ENCODE measurements at regions not wholly inside any gene's neighbourhood (a gene's known extent, or its start where the extent isn't known, plus 50 kb on each side); places are given as distances from the start of the nearest gene placed in this dataset.

DNA sequence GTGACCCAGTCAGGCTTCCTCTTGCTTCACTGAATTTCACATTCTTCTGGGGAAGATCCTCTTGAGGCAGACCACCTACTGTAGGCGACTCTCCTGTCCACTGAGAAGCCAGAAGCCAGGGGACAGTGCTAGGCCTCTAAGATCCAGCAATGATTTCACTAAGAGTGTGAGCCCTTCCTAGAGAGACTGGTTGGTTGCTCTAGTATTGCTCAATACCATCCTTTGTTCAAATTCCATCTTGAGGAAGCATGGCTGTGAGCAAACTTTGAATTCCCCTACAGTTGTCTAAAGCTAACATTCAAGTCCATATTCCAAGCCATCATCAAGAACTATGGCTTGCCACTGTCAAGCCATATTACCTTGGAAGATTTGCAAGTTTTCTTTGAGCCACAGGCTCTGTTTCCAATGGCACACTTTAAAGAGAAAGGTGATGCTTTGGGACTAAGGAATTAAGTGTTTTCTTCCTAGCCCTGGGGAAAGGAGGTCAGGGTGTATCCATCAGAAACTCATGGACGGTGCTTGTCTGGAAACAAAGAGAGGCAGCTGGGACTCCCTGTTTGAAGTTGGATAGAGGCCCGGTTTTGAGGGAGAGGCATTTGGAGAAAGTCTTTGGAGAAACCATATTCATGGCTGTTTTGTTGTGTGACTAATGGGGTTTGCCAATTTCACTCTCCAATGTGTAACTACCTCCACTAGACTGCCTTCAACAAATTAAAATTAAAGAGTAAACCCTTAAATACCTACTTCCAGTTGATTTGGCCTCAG, 1217.9 kb downstream of the VRK1 start:
- no peak overlapping the region for H3K27ac Mint-ChIP-seq
- H3K36me3 Mint-ChIP-seq (ENCODE audit: low read depth): no peaks in the 10 kb centered on the region
- H3K9me3 Mint-ChIP-seq: no peaks in the 10 kb centered on the region
- intact Hi-C loops (cut with micrococcal nuclease): no loop called here
- H3K4me1 Mint-ChIP-seq (ENCODE audit: low read depth): peaks cover 31% of the 10 kb centered on the region
- H3K4me3 Mint-ChIP-seq: no peak overlapping the region
- H3K27me3 Mint-ChIP-seq (ENCODE audit: insufficient read depth): no peaks in the 10 kb centered on the region
- no peak for DNase-seq (ENCODE audit: low spot score)

GRCh38 chr14:98015921-98016320, 1218.7 kb downstream of the VRK1 start:
- intact Hi-C loops (cut with micrococcal nuclease): no loop called here
- Mint-ChIP-seq H3K9me3 (no peaks in the 10 kb centered on the region), H3K4me3 (no peak overlapping the region), H3K27me3 (ENCODE audit: insufficient read depth) (no peaks in the 10 kb centered on the region), H3K36me3 (ENCODE audit: low read depth) (no peaks in the 10 kb centered on the region), H3K4me1 (ENCODE audit: low read depth) (peaks cover 26% of the 10 kb centered on the region), H3K27ac (no peak overlapping the region)
- no peak for DNase-seq (ENCODE audit: low spot score)

GRCh38 chr14:98018628-98019027, 1221.4 kb downstream of the VRK1 start:
- DNase-seq (ENCODE audit: low spot score): no peak
- intact Hi-C loops (cut with micrococcal nuclease): no loop called here
- Mint-ChIP-seq H3K9me3 (no peaks in the 10 kb centered on the region), H3K27me3 (ENCODE audit: insufficient read depth) (no peaks in the 10 kb centered on the region), H3K36me3 (ENCODE audit: low read depth) (no peaks in the 10 kb centered on the region), H3K4me3 (no peak overlapping the region), H3K4me1 (ENCODE audit: low read depth) (peaks cover 25% of the 10 kb centered on the region), H3K27ac (no peak overlapping the region)

DNA sequence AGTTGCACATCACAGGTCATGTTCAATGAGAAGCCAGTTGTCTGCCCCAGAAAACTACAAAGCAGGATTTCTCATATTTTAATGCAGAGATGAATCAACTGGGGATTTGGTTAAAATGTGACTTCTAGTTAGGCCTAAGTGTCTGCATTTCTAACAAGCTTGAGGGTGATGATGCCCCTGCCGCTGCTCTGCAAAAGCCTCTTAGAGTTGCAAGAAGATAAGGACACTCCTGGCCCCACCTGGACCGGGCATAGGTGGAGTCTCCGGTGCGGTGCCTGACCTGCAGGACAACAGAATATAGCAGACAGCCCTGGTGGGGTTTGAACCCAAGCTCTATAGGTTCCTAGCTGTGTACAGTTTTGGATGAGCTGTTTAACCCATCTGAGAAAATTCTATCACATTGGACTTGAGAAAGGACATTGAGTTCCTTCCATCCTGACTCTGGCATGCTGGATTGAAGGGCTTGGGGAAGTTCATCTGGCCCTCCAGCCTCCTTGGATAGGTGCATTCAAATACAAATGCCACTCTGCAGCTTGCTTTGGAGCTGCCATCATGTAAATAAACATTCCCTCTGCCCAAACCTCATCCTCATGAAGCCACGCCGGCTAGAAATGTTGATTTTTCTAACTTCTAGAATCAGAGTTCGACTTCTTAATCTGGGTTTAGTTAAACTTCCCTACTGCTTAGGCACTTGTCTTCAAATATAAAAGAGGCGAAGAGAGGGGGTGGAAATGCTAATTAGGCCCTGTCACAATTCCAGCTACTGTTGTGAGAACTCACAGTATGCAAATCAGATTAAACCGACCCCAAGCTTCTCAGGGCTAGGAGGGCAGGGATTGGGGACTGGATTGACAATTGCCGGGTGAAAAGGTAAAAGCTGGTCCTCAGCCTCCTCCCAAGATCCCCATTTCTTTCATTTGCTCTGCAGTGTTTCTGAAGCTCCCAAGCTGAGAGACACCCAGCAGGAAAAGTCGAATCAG, 1225.6 kb downstream of the VRK1 start:
- no peak overlapping the region for H3K4me3 Mint-ChIP-seq
- peaks cover 1% of the 10 kb centered on the region for H3K27me3 Mint-ChIP-seq (ENCODE audit: insufficient read depth)
- H3K36me3 Mint-ChIP-seq (ENCODE audit: low read depth): no peaks in the 10 kb centered on the region
- no peak overlapping the region for H3K27ac Mint-ChIP-seq
- peaks cover 12% of the 10 kb centered on the region for H3K4me1 Mint-ChIP-seq (ENCODE audit: low read depth)
- DNase-seq (ENCODE audit: low spot score): no peak
- H3K9me3 Mint-ChIP-seq: peaks cover 8% of the 10 kb centered on the region
- intact Hi-C loops (cut with micrococcal nuclease): no loop called here

DNA sequence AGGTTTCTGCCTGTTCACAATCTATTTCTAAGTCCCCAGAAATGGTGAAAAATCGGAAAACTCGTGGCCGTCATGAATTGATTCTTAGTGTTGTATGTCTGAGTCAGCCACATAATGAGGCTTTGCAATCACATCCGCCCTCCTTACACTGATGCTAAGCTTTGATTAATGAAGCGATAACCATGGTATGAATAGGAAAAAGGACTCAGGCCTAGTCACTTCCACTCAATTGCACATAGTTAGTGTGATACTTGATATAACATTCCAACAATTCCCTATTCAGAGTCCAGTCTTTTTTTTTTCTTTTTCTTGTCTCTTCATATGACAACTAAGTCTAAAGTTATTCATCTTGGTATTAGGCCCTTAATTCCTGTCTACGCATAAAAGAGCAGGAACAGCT, 1231.0 kb downstream of the VRK1 start:
- H3K27ac Mint-ChIP-seq: no peak overlapping the region
- intact Hi-C loops (cut with micrococcal nuclease): no loop called here
- H3K4me1 Mint-ChIP-seq (ENCODE audit: low read depth): no peaks in the 10 kb centered on the region
- H3K9me3 Mint-ChIP-seq: peaks cover 31% of the 10 kb centered on the region
- H3K36me3 Mint-ChIP-seq (ENCODE audit: low read depth): peaks cover 3% of the 10 kb centered on the region
- no peak for DNase-seq (ENCODE audit: low spot score)
- peaks cover 1% of the 10 kb centered on the region for H3K27me3 Mint-ChIP-seq (ENCODE audit: insufficient read depth)
- H3K4me3 Mint-ChIP-seq: no peak overlapping the region

DNA sequence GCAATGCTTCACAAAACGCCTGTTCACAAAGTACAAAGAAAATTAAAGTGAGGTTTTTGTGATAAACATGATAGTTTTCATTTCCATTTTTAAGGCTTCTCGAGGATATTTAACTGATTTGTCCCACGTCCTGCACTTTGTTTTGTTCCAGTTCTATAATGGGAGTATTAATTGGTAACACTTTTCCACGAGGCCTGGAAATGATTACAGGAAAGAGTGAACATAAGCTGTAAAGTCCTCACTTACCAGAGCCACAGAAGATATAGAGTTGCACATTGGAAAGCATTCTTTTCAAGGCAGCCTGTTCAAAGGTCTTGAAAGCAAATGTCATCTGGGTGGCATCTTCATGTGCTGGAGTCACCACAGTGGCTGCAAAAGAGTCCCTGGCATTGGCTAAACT, 1236.6 kb downstream of the BCL11B start:
- Mint-ChIP-seq H3K9me3 (peaks cover 8% of the 10 kb centered on the region), H3K4me3 (no peak overlapping the region), H3K4me1 (ENCODE audit: low read depth) (no peaks in the 10 kb centered on the region), H3K27me3 (ENCODE audit: insufficient read depth) (no peaks in the 10 kb centered on the region), H3K36me3 (ENCODE audit: low read depth) (peaks cover 3% of the 10 kb centered on the region), H3K27ac (no peak overlapping the region)
- intact Hi-C loops (cut with micrococcal nuclease): no loop called here
- DNase-seq (ENCODE audit: low spot score): no peak

- no peaks in the 10 kb centered on the region for H3K27me3 Mint-ChIP-seq (ENCODE audit: insufficient read depth)
- H3K4me3 Mint-ChIP-seq: no peak overlapping the region
- no peak overlapping the region for H3K27ac Mint-ChIP-seq
- intact Hi-C loops (cut with micrococcal nuclease): no loop called here
- no peaks in the 10 kb centered on the region for H3K4me1 Mint-ChIP-seq (ENCODE audit: low read depth)
- peaks cover 4% of the 10 kb centered on the region for H3K9me3 Mint-ChIP-seq
- DNase-seq (ENCODE audit: low spot score): no peak
- H3K36me3 Mint-ChIP-seq (ENCODE audit: low read depth): peaks cover 1% of the 10 kb centered on the region
Observed at GRCh38 chr14:98037831-98038230, 1234.2 kb downstream of the BCL11B start.

- Mint-ChIP-seq H3K4me3 (no peak overlapping the region), H3K9me3 (no peaks in the 10 kb centered on the region), H3K27ac (no peak overlapping the region), H3K36me3 (ENCODE audit: low read depth) (no peaks in the 10 kb centered on the region), H3K4me1 (ENCODE audit: low read depth) (no peaks in the 10 kb centered on the region), H3K27me3 (ENCODE audit: insufficient read depth) (no peaks in the 10 kb centered on the region)
- no peak for DNase-seq (ENCODE audit: low spot score)
- intact Hi-C loops (cut with micrococcal nuclease): no loop called here
Observed at GRCh38 chr14:98056946-98057345, 1215.1 kb downstream of the BCL11B start.

GRCh38 chr14:98059106-98059505, 1212.9 kb downstream of the BCL11B start:
- H3K27me3 Mint-ChIP-seq (ENCODE audit: insufficient read depth): no peaks in the 10 kb centered on the region
- no peaks in the 10 kb centered on the region for H3K4me1 Mint-ChIP-seq (ENCODE audit: low read depth)
- H3K4me3 Mint-ChIP-seq: no peak overlapping the region
- H3K27ac Mint-ChIP-seq: no peak overlapping the region
- H3K36me3 Mint-ChIP-seq (ENCODE audit: low read depth): no peaks in the 10 kb centered on the region
- no peaks in the 10 kb centered on the region for H3K9me3 Mint-ChIP-seq
- no peak for DNase-seq (ENCODE audit: low spot score)
- intact Hi-C loops (cut with micrococcal nuclease): no loop called here

DNA sequence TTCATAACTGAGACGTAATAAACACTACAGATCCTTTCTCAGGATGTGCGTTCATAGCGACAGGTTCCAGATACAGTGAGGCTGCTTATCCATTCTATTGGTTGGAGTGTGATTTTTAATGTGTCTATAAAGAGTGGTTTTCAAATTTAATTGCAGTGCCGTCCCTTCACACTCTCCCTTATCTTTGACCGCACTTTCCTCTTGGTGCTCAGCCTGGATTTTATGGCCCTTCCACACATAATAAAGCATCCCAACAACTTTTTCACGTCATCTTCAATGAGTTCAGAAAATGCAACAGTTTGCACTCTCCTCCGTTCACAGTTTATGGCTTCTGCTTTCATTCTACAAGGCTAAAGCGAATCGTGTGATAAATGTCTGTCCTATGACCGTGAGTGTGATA, 1209.9 kb downstream of the BCL11B start:
- H3K4me1 Mint-ChIP-seq (ENCODE audit: low read depth): no peaks in the 10 kb centered on the region
- no peak for DNase-seq (ENCODE audit: low spot score)
- intact Hi-C loops (cut with micrococcal nuclease): no loop called here
- peaks cover 4% of the 10 kb centered on the region for H3K27me3 Mint-ChIP-seq (ENCODE audit: insufficient read depth)
- H3K36me3 Mint-ChIP-seq (ENCODE audit: low read depth): no peaks in the 10 kb centered on the region
- no peak overlapping the region for H3K27ac Mint-ChIP-seq
- no peaks in the 10 kb centered on the region for H3K9me3 Mint-ChIP-seq
- H3K4me3 Mint-ChIP-seq: no peak overlapping the region

DNA sequence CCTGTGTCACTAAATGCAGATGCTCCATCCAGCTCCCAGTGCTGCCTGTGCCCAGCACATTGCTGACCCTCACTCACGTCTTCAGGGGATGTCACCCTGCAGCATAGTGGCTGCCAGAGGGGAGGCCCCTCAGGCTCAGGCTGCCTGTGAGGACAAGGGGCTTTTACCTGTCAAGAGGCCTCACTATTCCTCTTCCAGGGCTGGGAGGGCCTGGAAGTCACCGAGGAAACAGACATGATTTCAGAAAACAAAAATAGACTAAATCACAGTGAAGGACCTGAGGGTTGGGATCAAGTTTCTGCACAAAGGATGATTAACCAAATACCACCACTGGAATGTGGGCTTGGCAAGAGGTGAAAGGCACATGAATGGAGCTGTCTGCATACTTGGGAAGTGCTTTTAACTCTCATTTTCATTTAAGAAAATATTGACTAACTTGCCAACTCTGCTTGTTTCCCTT, 1202.3 kb downstream of the BCL11B start:
- DNase-seq (ENCODE audit: low spot score): no peak
- no peak overlapping the region for H3K27ac Mint-ChIP-seq
- no peaks in the 10 kb centered on the region for H3K36me3 Mint-ChIP-seq (ENCODE audit: low read depth)
- H3K4me1 Mint-ChIP-seq (ENCODE audit: low read depth): no peaks in the 10 kb centered on the region
- intact Hi-C loops (cut with micrococcal nuclease): no loop called here
- H3K9me3 Mint-ChIP-seq: peaks cover 3% of the 10 kb centered on the region
- H3K4me3 Mint-ChIP-seq: no peak overlapping the region
- peaks cover 5% of the 10 kb centered on the region for H3K27me3 Mint-ChIP-seq (ENCODE audit: insufficient read depth)

DNA sequence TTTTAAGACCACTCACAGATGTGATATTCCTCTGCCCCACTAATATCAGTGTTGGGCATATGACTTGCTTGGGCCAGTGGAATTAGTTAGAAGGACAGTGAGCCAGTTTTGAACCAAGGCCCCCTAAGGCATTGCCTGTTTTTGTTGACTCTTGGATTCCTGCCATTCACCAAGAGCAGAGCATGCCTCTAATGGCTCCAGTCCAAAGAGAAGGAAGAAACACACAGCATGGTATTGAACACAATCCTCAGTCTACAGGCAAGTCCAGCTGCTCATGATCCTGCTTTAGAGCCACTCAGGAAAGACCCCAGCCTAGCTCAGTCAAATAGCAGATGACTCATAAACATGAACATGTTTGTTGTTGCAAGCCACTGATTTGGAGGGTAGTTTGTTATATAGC, 1201.5 kb downstream of the BCL11B start:
- Mint-ChIP-seq H3K27me3 (ENCODE audit: insufficient read depth) (peaks cover 5% of the 10 kb centered on the region), H3K27ac (no peak overlapping the region), H3K9me3 (peaks cover 3% of the 10 kb centered on the region), H3K36me3 (ENCODE audit: low read depth) (no peaks in the 10 kb centered on the region), H3K4me3 (no peak overlapping the region), H3K4me1 (ENCODE audit: low read depth) (no peaks in the 10 kb centered on the region)
- intact Hi-C loops (cut with micrococcal nuclease): no loop called here
- no peak for DNase-seq (ENCODE audit: low spot score)

DNA sequence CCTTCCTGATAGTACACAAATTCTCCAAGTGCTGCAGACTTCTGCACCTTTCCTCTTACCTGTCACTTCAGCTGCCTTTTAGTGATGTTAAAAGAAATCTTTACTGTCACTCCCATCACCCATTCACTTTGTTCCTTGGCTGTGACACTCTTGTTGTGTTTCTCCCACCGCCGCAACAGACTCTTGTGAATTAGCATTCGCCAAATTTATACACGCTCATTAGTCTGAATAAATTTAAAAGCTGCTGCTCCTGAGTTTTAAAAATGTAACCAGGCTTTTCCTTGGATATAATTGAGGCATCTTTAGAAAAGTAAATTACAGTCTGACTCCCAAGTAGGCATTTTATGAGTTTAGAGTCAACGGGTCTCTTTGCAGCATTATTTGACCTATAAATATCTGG, 1197.9 kb downstream of the BCL11B start:
- DNase-seq (ENCODE audit: low spot score): no peak
- intact Hi-C loops (cut with micrococcal nuclease): no loop called here
- peaks cover 3% of the 10 kb centered on the region for H3K9me3 Mint-ChIP-seq
- H3K36me3 Mint-ChIP-seq (ENCODE audit: low read depth): no peaks in the 10 kb centered on the region
- H3K4me1 Mint-ChIP-seq (ENCODE audit: low read depth): no peaks in the 10 kb centered on the region
- no peak overlapping the region for H3K27ac Mint-ChIP-seq
- H3K27me3 Mint-ChIP-seq (ENCODE audit: insufficient read depth): no peaks in the 10 kb centered on the region
- no peak overlapping the region for H3K4me3 Mint-ChIP-seq
